ENCODE measurements at regions not wholly inside any gene's neighbourhood (a gene's known extent, or its start where the extent isn't known, plus 50 kb on each side); places are given as distances from the start of the nearest gene placed in this dataset.

GRCh38 chr5:129821477-129822131 is 73.7 kb downstream of the MINAR2 start:
- DNase-seq (ENCODE audit: low read depth): no peak

GRCh38 chr5:129830288-129830687 is 74.0 kb upstream of the CHSY3 start:
- DNase-seq (ENCODE audit: low read depth): no peak

- no peak for DNase-seq (ENCODE audit: low read depth)
Observed at GRCh38 chr5:129836321-129836720, 67.9 kb upstream of the CHSY3 start.

- DNase-seq (ENCODE audit: low read depth): no peak
Observed at GRCh38 chr5:129844764-129845163, 59.5 kb upstream of the CHSY3 start.

- DNase-seq (ENCODE audit: low read depth): peak; percentile 48
Observed at GRCh38 chr5:129852747-129853352, 51.4 kb upstream of the CHSY3 start.

- DNase-seq (ENCODE audit: low read depth): no peak
Observed at GRCh38 chr5:129853588-129853987, 50.7 kb upstream of the CHSY3 start.
